GM19467 (cell line): ENCODE measurements at regions not wholly inside any gene's neighbourhood (a gene's known extent, or its start where the extent isn't known, plus 50 kb on each side); places are given as distances from the start of the nearest gene placed in this dataset.
"Not testable (repeated sequence)": the region's sequence is repeated elsewhere in the genome, so short reads cannot be mapped to it uniquely, and the experiment has no call there.

ENCODE experiments used
- ATAC-seq: cut with Tn5 transposase; IDR thresholded peaks from one replicate; pipeline ENCODE4 v1.9.1; 2021; ENCODE audit warnings: mild to moderate bottlenecking, moderate library complexity; ENCODE audit not compliant: unreplicated experiment

DNA sequence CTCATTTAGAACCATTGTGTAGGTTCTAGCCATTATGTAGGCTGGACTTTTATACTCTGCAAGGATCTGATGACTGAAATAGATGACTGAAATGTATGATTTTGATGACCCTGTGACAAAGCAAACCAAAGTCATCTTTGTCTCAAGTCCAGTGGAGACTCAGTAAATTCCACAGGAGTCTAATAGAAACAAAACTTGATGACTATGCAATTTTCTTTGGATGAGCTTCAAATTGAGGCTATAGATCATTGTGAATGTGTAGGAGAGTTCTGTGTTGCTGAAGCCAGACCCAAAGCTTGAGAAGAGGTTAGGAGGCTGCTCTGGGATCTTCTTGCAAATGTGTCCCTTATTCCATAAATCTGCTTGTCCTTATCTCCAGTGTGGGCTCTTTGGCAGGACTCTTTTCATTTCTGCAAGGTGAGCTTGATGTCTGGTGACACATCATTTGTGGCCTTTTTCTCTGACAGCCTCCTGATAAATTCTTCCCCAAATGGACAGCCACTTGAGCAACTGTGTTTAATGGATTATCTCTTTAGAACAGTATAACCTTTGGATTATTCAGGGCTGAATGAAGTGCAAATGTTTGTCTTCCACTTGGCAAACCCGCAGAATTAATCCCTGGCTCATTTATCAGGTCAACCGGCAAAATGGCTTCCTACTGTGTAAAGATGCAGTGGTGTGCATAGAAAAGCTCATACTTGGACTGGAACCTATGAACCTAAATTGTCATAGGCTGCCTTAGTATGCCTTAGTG, 235.1 kb upstream of the ANKH start:
- no peak for ATAC-seq

DNA sequence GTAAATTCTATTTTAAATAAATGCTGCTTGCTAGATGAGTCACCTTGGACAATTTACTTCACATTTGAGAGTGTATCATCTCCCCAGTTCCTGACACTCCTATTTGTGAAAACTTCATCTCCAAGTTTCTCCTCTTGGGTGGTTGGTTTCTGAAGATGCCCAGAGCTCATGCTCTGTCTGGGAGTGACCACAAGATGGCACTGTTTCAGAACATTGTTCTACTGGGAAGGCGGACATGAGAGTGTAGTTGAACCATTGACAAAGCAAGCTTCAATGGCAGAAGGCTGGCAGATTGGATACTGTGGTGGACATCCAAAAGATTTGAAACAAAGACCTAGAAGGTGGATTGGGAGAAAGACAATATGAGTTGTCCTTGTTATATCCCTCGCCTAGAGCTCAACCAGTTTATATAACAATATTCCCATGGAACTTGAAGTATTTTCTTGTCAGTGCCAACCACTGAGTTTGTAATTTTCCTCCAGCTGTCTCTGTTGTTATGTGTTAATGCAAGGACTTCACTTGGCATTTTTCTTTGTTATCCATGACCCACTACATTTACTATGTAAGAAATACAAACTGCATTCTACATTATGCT, 234.3 kb upstream of the ANKH start:
- ATAC-seq: peak; percentile 88

DNA sequence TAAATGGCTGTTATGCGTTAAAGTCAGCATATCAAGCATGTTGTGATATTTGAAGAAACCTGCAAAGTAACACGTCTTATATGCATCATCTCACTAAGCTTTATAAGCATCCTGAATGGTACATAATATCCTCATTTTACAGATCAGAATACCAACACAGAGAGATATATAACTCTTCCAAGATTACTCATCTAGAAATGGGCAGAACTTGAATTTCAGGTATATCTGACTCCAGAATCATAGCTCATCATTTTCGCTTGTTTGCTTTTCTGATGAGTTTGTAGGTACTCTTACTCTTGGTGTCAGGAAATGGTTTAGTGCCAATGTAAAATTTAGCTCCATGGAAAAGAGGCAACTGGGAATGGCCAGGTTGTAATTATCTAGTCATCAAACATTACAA, 232.3 kb upstream of the ANKH start:
- no peak for ATAC-seq

DNA sequence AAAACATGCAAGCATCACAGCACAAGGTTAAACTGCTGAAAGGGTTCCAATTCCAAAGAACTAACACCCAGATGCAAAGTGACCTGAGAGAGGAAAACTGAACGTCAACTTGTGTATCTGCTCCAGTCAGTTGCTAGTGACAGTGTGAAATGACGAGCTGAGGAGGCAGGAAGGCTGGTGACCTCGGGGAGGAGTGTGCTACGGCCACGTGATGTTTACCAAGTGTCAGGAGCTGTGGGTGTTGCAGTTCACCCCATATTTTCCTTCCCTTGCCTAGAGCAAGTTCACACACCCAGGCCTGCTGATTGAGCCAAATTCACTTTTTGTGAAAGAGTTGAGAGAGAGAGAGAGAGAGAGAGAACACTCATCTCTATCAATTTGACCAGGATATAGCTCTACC, 231.6 kb upstream of the ANKH start:
- ATAC-seq: no peak

DNA sequence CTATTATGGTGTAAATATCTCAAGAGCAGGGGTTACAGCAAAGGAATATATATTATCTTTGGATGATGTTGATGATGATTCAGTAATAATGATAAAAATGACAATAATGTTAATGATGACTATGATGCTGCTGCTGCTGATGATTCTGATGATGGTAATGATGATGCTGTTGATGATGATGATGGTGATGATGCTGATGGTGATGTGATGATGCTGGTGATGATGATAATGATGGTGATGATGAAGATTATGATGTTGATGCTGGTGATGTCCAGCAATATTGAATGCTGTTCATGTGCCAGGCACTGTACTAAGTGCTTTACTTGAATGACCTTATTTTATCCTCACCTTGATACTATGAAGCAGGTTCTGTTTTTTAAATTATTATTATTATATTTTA, 226.0 kb upstream of the ANKH start:
- no peak for ATAC-seq

DNA sequence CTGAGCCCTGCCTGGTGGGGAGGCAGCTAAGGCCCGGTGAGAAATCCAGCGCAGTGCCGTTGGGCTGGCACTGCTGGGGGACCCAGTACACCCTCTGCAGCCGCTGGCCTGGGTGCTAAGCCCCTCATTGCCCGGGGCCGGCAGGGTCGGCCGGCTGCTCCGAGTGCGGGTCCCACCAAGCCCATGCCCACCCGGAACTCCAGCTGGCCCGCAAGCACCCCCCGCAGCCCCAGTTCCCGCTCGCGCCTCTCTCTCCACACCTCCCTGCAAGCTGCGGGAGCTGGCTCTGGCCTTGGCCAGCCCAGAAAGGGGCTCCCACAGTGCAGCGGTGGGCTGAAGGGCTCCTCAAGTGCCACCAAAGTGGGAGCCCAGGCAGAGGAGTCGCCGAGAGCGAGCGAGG, 225.1 kb upstream of the ANKH start:
- ATAC-seq: not testable (repeated sequence)

DNA sequence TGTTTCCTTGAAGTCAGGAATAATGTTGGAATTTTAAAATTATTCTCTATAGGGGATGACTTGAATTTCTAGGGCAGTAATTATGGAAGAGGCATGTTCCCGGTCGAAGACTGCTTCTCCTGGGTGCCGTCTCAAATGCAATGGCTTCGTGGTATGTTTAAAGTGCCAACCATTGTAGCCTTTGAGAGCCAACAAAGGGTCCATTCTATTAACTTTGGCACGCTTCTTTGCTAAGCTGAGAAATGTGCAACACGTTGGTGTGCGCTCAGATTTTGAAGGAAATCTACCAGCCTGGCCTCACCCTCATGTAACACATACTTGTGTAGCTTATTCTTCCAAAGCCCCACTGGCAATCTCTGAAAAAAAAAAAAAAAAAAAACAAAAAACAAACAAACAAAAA, 221.2 kb upstream of the ANKH start:
- no peak for ATAC-seq

DNA sequence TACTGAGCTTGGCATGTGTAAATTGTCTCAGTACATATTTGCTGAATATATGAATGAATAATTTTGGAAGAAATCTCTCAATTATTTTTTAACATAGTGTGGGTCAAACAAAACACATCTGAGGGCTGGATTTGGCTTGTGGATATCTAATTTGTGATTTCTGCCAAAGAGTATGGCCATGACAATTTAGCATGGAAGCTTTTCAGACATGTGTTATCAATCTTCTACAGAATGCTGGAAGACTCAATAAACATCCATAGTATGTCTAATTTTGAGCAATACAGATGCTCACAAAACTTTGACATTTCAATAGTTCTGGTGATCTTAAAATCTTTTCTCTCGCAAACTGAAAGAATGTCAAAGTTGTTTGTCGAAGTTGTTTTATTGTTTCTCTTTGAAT, 214.1 kb upstream of the ANKH start:
- ATAC-seq: no peak

DNA sequence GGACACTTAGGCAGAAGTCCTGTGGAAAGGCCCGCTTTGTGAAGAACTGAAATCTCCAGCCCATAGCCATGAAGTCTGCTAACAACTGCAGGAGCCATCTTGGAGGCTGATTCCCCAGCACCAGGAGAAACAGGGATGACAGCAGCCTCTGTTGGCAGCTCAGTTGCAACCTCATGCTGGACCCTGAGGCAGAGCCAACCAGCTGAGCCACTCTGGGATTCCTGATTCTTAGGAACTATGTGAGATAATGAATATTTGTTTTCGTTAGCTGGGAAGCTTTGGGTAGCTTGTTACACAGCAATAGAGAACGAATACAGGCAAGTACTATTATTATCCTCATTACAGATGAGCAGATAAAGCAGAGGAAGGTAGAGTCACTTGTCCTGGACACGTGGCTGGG, 210.5 kb upstream of the ANKH start:
- no peak for ATAC-seq

DNA sequence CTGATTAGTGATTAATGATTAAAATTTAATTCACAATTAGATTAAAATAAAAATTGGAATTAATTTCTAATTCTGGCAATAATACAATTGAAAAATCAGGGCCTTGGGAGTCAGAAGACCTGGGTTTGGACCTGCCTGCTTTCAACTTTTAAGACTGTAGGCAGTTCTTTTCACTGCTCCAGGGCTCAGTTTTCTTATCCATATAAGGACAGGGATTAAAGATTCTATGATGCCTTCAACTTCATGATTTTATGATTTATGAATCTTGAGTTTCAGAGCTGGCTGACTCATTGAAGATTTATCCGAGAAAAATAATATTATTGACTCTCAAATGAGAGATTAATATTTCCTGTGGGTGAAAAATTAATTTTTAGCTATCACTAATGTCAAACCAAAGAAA, 208.6 kb upstream of the ANKH start:
- no peak for ATAC-seq

DNA sequence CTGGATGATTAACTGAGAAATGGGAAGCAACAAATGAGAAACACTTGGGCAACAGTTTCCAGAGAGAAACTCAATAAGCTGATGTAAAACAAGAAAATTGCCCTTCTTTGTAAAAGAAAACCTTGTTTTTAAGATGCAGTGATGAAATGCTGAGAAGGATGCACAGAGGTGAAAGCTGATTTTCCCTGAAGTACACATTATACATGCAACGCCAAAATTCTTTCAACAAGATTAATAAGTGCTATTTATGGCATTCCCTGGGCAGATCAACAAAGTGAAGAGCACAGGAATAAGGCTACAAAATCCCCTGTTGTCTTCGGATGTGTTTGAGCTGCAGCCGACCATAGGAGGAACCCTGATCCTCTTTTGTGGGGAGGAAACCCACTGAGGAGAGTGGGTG, 208.0 kb upstream of the ANKH start:
- no peak for ATAC-seq

DNA sequence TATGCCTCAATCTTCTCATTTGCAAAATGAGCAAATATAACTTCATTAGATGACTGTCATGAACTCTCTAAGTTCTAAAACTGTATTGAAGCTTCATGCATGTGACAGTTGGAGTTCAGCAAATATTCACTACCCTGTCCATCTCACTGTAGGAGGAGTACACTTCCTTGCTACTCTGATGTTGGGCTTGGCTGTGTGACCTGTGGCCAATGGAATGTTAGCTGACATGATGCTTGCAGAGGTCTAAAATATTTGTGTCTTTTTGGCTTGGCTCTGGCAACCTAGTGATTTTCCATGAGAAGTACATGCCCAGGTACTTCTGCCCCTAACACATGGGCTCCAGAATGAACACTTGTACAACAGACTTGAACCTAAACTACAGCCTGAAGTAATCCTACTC, 203.1 kb upstream of the ANKH start:
- ATAC-seq: no peak

DNA sequence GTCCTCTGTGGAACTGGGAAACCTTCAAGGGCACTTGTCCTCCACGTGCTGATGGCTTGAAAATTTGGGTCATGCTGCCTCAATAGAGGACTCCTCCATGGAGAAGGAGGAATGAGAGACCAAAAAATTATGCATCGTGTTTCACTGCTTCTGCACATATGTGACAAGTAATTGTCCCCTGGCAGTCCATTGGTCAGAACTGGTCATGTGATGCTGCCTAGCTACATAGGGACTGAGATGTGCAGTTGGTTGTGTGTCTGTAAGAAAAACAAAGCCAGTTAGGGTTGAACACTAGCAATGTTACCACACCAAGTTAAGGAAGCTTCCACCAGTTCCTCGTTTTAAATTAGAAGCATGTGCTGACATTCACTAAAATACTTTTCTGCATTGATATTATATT, 201.9 kb upstream of the ANKH start:
- no peak for ATAC-seq

DNA sequence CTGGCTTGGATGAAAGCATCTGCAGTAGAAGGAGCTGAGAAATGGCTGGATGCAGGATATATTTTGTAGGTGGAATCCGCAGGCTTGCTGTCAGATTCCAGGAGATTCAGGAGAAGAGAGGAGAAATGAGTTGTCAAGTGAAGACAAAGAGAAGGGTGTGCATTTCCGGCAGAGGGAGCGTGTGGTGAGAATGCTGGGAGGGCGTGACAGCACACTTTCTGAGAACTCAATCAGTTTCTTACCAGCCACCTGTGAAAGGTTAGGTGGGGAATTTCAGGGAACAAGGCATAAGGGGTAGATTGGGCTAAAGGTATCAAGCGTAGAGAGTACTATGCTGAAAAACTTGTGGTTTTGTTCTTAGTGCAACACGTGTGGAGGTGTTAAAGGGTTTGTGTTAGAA, 199.3 kb upstream of the ANKH start:
- ATAC-seq: no peak

DNA sequence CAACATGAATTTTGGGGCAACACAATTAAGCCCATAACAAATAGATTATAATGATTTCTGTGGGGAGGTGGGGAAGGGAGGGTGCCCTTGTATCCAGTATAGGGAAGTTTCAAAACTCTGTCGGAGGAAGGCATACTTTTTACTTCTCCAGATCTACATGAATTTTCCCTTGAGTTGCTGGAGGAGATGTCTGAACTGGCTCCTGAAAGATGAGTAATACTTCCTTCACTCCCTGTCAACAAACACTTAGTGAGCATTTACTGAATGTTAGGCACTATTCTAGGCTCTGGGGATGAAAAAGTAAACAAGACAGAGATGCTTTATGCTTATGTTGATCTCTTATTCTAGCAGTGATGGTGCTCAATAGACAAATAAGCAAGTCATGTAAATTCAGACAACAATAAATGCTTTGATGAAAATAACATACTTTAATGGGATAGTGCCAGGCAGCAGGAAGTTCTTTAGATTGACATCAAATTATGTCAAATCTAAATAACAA, 197.9 kb upstream of the ANKH start:
- no peak for ATAC-seq

DNA sequence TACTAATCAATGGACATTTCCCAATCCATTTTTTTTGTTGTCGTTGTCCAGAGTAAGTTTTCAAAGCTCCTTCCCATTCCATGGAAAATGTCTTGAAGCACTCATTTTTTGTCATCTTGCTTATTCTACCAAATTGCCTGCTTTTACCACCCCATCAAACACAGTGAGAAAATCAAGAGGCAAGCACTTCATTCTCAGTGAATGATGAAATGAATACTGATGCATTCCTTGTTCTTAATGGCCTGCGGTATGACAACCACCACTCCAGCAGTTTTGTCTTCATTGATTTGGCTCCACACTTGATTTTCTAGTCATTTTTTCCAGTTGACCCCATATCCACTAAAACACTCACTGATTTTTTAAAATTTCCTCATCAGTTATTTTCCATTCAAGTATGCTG, 193.5 kb upstream of the ANKH start:
- no peak for ATAC-seq

DNA sequence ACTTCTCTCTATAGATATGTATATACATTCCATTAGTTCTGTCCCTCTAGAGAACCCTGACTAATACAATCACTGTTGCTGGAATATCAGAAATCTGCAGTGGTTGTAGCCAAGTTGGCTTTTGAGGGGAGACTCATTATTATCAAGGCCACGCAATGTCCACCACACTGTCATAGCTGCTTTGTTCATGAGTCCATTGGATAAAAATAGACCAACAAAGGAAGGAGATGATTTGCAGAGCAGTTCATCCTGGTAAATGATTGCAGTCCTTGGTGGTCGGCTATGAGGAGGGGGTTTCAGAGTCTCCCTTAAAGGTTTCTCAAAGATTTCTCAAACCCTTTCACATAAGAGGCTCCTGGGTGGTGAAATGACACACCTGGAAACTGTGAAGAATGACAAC, 192.8 kb upstream of the ANKH start:
- ATAC-seq: no peak

DNA sequence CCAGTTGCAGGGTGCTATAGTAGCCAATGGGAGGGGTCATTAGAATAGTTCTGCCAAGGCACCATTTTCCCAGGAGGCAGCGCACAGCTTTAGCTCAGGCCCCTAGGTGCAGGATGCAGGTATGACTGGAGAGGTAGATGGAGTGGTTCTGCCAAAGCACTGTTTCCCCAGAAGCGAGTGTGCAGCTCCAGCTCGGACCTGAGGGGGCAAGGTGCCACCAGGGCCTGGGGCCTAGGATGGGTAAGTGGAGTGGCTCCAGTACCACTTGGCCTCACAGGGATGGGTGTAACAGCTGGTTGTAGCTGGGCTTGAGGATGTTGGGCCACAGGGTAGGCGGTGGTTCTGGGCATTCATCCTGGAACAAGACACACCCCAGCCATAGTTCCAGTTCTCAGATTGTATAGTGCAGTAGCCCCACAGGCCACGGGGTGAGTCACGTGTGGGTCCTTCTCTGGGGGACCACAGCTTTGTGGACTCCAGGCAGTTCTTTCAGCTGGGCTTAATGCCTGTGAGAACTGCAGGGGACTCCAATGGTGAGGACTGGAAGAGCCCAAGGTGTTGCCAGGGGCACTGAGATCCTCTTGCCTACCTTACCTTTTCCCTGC, 185.5 kb upstream of the ANKH start:
- ATAC-seq: no peak

DNA sequence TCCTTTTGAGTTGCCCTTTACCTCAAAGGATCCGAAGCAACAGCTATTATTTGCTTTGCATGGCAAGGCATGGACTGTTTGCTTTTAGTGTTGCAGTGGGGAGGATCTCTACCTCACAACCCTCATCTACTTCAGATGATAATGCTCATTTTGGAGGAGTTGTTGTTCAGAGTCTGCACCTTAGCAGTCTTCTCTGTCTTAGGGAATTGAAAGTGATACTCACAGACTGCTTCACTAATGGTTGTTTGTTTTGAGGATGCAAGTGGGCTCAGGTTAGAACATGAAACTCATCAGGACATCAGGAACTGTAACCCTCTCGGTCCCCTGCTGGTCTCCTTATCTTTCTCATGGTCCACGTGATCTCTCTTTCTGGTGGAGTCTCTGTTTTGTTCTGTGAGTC, 172.9 kb upstream of the ANKH start:
- ATAC-seq: no peak

DNA sequence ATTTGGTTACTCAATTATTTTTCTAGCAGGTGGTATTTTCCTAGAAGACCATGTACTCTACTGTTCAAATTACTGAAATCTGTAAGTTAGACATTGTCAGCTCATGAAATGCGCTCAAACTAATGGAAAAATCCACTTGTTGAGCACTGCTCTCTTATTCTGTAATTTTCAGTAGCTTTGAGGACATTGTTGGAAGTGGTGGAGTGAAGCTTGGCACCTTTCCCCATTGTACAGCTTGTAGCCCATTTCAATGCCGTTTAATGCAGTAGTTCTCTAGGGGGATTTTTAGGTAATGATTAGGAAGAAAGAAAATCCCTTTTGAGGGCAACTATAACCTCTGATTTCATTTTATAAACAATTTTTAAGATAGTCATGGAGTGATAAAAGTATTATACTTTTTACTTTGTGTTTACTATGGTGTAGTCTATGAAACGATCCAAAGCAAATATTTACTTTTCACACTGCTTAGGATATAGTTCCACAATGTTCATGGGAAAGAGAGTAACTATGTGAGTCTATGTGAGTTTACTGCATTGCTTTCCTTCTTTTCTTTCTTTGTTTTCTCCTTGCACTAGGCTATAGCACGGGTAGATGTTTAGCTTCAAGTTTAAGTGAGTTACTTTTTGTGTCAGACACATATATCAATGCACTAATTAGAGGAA, 165.8 kb upstream of the ANKH start:
- no peak for ATAC-seq

DNA sequence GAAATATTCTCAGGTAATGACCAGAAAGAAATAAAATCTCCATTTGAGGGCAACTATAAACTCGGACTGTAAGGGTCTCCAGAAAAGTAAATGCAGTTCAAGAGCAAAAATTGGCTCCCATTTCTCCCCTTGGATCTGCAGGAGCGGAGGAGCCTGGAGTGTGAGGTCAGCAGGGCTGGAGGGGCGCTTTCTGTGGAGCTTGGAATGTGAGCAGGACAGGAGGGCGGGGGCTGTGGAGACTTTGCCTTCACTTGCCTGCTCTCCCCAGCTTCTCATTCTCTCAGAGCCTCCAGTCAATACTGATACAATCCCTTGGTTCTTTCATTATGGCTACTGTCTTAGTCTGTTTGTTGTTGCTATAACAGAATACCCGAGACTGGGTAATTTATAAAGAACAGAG, 162.8 kb upstream of the ANKH start:
- no peak for ATAC-seq

DNA sequence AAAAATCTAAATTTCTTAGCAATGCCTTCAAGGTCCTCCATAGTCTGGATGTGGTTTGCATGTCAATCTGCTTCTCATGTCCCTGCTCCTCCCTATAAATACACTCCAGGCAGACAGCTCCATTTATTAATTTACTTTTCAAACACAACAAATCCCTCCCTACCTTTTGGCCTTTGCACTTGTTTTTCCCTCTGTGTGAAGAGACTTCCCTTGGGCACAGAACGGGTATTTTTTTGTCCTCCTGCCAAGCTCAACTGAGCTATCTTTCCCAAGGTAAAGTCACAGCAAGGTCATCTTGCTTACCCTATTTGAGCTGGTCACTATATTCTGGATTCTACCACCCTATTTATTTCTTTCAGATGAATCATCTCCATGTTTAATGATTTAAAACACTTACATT, 159.6 kb upstream of the ANKH start:
- ATAC-seq: no peak
